Bronchial epithelial cell (primary cell): ENCODE measurements at regions not wholly inside any gene's neighbourhood (a gene's known extent, or its start where the extent isn't known, plus 50 kb on each side); places are given as distances from the start of the nearest gene placed in this dataset.

Experiments used
- DNase-seq: peaks from one replicate; pipeline ENCODE4 v3.0.0-alpha.2; 2010; ENCODE audit warnings: low read depth
- FAIRE-seq: peaks from 2 replicates; lab custom pipeline; 2011; peaks lifted over from hg19 to GRCh38; lab: Jason Lieb, UNC
- H3K27me3 ChIP-seq: 2 replicates; pipeline ENCODE4 v1.5.1; 2011; ENCODE audit warnings: low read length; ENCODE audit not compliant: control insufficient read depth, insufficient read depth
- H3K36me3 ChIP-seq: 2 replicates; pipeline ENCODE4 v1.5.1; 2011; ENCODE audit warnings: low read length; ENCODE audit not compliant: control insufficient read depth, insufficient read depth
- H3K4me3 ChIP-seq: 2 replicates; pipeline ENCODE4 v1.5.1; 2011; ENCODE audit warnings: mild to moderate bottlenecking, low read depth, low read length, control low read depth
- CTCF ChIP-seq: IDR thresholded peaks from 2 replicates; pipeline ENCODE4 v1.5.1; 2011; ENCODE audit warnings: mild to moderate bottlenecking, moderate library complexity, low read length, control low read depth, inconsistent platforms; ENCODE audit not compliant: insufficient read depth, severe bottlenecking

DNA sequence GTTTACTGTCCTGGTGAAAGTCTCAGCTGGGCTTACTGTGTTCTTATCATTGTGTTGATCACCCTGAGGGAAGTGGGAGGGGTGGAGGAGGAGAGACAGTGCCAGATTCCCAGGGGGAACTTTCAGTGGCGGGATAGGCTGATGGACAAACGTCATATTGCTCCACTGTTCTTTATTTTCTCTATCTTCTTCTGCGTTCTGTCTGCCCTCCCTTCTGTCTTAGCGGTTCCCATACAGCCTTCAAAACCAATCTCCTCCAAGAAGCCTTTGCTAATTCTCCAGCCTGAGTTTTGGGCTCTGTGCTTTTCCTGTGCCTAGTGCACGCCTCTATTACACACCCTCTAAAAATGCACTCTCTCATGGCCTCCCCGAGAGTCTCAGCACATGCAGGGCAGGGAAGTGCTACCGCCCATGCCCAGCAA lies 448.7 kb upstream of the FAT1 start:
- Histone ChIP-seq H3K27me3 (no peaks in the 10 kb centered on the region), H3K36me3 (no peaks in the 10 kb centered on the region), H3K4me3 (no peak overlapping the region)
- no peak for TF ChIP-seq CTCF
- FAIRE-seq (no peak), DNase-seq (peak; percentile 55)

GRCh38 chr4:187174749-187175148 lies 451.1 kb upstream of the FAT1 start:
- TF ChIP-seq CTCF: no peak
- no peak for DNase-seq
- H3K4me3 ChIP-seq: no peak overlapping the region
- FAIRE-seq: no peak
- no peaks in the 10 kb centered on the region for H3K36me3 ChIP-seq
- no peaks in the 10 kb centered on the region for H3K27me3 ChIP-seq

GRCh38 chr4:187175197-187175596 lies 451.5 kb upstream of the FAT1 start:
- DNase-seq: no peak
- Histone ChIP-seq H3K4me3 (no peak overlapping the region), H3K27me3 (no peaks in the 10 kb centered on the region), H3K36me3 (no peaks in the 10 kb centered on the region)
- TF ChIP-seq CTCF: no peak
- no peak for FAIRE-seq

GRCh38 chr4:187176261-187176910 lies 452.7 kb upstream of the FAT1 start:
- no peak overlapping the region for H3K4me3 ChIP-seq
- DNase-seq (no peak), FAIRE-seq (no peak)
- no peaks in the 10 kb centered on the region for H3K27me3 ChIP-seq
- no peak for TF ChIP-seq CTCF
- H3K36me3 ChIP-seq: no peaks in the 10 kb centered on the region

- TF ChIP-seq CTCF: no peak
- H3K4me3 ChIP-seq: no peak overlapping the region
- H3K36me3 ChIP-seq: no peaks in the 10 kb centered on the region
- FAIRE-seq: no peak
- H3K27me3 ChIP-seq: no peaks in the 10 kb centered on the region
- DNase-seq: no peak
These were observed 454.4 kb upstream of the FAT1 start for GRCh38 chr4:187178084-187178483.

GRCh38 chr4:187178587-187178986 lies 454.9 kb upstream of the FAT1 start:
- no peak for DNase-seq
- Histone ChIP-seq H3K36me3 (no peaks in the 10 kb centered on the region), H3K4me3 (no peak overlapping the region), H3K27me3 (no peaks in the 10 kb centered on the region)
- FAIRE-seq: no peak
- no peak for TF ChIP-seq CTCF
